22Rv1 (cell line): ENCODE measurements at regions not wholly inside any gene's neighbourhood (a gene's known extent, or its start where the extent isn't known, plus 50 kb on each side); places are given as distances from the start of the nearest gene placed in this dataset.

Experiments
- CTCF ChIP-seq: fragments of 450-650 bp; IDR thresholded peaks from 2 replicates; pipeline ENCODE4 v1.5.1; 2017; ENCODE audit warnings: mild to moderate bottlenecking
- ZFX ChIP-seq: fragments of 450-650 bp; IDR thresholded peaks from 2 replicates; pipeline ENCODE4 v1.6.1; 2017; ENCODE audit warnings: antibody characterized with exemption, borderline replicate concordance

- no peak for TF ChIP-seq CTCF
- no peak for TF ChIP-seq ZFX
Observed at GRCh38 chr1:217230412-217230811, 400.5 kb downstream of the GPATCH2 start.
